Activated CD4-positive, alpha-beta T cell treated with anti-CD3 and anti-CD28 coated beads for 1 hour (primary cell): ENCODE measurements at regions not wholly inside any gene's neighbourhood (a gene's known extent, or its start where the extent isn't known, plus 50 kb on each side); places are given as distances from the start of the nearest gene placed in this dataset.
"Not testable (repeated sequence)": the region's sequence is repeated elsewhere in the genome, so short reads cannot be mapped to it uniquely, and the experiment has no call there.

Source experiments
- DNase-seq: peaks from one replicate; pipeline ENCODE4 v3.0.0-alpha.2; 2020

DNA sequence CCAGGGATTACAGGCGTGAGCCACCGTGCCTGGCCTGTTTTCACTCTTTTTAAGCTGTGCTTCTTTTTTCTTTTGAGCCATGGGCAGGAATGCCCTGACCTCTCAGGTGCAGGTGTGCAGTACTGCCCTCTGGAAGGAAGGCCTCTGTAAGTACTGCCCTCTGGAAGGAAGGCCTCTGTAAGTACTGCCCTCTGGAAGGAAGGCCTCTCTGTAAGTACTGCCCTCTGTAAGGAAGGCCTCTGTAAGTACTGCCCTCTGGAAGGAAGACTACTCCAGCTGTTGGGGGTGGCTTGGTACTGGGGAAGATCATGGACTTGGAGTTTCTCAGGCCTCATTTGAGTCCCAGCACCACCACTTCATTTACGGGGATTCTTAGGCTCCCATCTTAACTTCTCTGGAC lies 248.5 kb upstream of the ID2 start:
- DNase-seq, result no peak

DNA sequence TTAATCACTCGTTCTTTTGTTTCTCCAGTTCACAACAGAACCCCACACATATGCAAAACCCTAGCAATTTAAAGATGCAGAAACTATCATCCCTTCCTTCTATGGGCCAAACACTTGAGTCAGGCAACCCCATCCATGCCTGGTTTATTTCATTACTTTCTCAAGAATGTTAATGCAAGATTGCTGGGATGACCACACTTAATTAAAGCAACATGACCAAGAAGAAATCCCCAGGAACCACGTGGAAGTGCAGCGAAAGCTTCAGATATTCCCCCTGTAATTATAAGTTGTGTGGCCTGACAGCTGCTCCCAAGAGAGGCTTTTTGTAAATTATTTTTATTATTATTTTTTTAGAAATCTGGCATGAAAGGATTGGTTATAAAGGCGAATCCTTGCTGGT lies 246.2 kb upstream of the ID2 start:
- DNase-seq, result no peak

DNA sequence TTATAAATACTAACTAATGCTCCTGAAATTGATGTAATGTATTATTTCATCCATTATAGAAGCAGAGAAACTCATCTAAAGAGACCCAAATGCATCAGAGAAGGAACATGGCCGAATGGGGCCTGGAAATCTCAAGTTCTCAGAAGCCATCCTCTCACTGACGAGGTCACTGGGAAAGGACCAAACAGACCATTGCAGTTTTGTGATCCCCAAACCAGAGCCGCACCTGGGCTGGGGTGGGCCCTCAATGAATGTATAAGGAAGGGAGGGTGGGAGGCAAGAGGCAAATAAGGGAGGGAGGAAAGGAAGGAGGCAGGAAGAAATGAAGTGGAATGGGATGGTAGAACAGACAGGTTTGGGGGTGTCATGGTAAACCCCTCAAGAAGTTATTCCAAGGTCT lies 245.3 kb upstream of the ID2 start:
- DNase-seq, result no peak

DNA sequence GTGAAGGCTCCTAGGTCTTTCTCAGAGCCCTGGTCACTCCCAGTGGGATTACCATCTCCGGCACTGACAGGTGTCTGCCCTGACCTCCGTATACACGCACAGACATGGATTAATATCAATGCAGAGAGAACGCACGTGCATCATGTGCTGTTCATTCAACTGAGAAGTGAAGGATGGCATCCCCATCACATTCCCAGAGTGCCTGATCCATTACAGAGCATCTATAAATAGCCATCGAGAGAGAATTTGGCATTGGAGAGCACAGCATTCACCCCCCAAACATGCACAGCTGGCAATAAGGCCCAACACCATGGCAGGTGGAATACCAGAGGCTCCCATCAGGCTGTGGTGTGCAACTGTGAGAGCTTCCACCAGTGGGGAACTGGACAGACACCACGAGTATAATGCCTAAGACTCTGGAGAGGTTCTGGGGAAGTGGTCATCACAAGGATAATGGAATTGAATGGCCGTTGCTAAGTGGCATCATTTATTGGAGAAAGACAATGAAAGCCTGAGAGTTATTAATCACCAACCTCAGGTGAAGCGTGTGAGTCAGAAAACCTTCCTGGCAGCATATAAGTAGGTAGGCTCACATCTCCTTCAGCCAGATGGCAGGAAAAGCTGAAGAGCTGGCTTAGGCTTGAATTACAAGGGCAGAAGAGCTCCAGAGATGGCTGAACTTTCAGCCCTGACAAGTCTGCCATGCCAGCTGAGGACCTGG lies 244.5 kb upstream of the ID2 start:
- DNase-seq, result no peak

DNA sequence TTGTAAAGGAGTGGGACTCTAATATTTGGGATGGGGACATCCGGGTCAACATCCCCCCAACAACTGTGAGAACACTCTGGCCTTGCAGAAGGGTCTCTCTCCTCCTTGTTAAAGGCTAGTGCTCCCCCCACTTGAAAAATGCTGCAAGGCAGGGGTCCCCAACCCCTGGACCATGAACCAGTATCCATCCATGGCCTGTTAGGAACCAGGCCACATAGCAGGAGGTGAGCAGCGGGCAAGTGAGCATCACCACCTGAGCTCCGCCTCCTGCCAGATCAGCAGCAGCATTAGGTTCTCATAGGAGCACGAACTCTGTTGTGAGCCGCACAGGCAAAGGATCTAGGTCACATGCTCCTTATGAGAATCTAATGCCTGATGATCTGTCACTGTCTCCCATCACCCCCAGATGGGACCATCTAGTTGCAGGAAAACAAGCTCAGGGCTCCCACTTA lies 243.9 kb upstream of the ID2 start:
- no peak for DNase-seq

DNA sequence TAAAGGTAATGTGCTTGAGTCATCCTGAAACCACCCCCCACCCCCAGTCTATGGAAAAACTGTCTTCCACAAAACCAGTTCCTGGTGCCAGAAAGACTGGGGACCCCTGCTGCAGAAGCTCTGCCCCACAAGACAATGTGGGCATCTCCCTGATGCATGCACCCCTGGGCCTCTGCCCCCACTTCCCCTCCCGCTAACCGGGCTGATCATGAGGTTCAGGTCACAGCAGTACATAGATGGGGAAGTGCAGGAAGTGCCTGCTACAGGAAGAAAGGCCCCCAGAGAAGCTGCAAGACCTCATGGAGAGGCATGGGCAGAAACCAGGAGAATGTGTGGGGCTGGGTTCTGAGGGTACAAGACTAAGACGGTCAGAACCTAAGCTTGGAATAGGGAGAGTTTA lies 243.4 kb upstream of the ID2 start:
- DNase-seq, result no peak

DNA sequence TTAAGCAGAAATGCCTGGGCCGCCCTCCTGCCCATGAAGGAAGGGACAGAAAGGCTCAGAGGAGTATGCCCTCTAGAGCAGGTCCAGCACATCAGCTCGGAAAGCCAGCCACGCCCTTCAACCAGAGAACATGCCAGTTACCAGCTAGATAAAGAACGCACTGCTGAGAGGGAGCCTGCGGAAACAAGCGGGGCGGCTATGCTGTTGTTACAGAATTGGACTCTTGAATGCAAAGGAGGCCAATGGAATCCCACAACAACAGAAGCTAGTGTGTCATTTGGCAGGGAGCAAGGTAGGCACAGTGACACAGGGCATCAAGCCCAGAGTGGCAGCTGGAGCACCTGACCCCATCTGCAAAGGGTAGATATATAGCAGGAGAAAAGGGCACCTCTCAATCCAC lies 242.9 kb upstream of the ID2 start:
- DNase-seq, result no peak

DNA sequence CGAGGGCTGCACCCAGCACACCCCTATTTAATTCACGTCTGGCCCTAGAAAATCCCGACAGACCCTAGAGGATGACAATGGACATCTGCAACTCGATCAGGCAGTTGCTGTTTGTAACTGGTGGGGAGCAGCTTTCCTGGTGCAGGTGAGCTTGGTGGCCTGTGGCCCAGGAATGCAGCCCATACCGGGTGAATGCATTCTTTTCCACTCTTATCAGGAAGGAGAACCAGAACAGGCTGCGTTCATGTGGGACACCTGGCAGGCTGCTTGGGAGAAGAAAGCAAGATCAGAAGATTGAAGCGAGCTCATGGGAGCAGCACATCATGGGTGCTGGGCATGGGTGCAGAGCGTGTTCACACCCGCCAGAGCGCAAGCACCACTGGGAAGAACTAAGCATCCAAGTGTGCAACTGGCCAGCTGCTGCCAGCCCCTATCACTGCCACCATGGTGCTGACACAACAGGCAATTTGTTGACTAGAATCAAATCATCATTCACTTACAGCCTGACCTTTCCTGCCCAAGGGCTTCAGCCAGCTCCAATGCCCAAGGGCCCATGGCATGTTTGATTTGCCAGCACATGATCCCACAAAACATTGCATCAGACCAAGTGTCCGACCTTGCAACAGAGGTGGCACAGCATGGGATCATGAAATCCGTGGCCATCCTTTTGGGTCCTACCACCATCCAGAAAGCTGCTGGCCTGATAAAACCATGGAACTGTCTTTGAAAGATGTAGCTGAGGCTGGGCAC lies 241.7 kb upstream of the ID2 start:
- DNase-seq, result no peak

DNA sequence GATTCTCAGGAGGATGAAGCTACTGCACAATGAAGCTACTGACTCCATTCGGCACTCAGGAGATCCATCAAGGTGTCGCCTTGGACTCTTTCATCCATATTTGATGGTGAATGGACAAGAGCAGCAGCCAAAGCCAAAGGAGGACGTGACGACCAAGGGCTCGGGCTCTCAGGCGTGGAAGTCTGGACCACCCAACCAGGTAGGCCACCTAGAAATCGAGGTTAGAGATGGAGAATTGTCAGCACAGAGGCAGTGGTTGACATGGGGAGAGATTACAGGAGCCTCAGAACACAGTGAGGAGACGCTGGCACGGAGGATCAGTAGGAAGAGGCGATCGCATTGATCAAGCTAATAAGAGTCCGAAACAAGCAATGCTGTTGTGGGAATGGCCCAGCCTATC lies 240.5 kb upstream of the ID2 start:
- DNase-seq, result no peak

DNA sequence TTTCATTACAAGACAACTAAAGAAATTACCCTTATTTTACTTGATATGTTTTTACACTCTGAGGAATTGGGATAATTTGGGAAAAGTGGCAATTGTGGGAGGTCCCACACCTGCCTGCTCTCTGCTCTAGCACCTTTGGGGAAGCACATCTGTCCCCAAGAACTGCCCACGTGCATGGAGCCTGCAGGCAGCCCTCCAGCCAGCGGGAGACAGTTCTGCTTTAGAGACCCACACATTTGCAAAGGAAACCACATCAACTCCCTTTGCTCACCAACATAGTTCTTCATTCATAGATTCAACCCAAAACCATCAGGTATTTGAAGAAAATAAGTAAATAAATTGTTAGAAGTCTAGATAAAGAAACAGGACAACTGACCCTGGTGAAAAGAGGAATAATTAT lies 239.9 kb upstream of the ID2 start:
- DNase-seq, result no peak

DNA sequence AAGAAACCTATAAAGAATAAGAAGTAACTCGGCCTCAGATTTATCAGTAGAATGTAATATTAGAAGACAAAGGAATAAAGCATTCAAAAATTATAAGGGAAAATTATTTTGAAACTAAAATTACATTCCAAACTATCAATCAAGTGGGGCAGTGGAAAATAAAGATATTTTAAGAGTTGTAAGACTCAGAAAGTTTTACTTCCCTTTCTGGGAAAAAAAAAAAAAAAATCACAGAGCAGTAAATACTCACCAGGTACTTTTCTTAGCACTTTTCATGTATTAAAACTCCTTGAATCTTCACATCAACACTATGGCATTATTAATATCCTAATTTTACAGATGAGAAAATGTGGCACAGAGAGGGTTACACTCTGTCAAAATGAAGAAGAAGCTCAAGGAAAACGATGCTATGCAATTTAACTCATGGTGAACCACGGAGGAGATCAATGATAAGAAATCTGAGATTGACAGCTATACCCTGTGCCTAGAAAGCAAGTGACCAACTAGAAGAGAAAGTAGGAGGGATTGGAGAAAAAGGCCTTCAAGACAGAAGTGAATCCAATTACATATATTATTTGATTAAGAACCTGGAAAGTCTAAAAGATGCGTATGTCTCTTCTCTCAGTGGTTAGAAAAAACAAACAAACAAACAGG lies 238.9 kb upstream of the ID2 start:
- DNase-seq, result no peak

DNA sequence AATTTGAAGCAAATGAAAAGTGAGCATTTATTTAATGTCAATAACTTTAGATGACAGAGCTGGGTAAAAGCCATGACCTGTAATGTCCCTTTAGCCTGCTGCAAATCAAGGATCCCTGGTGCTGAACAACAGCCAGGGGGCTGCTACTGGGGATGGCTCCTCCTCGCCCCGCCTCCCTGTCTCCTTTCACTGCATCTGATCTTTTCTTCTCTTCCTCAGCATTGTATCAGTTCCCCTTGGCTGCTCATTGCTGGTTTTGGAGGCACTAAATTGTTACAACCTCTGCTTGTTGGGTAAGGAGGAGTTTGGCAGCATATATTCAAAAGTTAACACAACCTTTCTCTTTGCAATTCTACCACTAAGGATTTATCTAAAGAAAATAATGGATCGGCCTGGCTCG lies 236.3 kb upstream of the ID2 start:
- no peak for DNase-seq

DNA sequence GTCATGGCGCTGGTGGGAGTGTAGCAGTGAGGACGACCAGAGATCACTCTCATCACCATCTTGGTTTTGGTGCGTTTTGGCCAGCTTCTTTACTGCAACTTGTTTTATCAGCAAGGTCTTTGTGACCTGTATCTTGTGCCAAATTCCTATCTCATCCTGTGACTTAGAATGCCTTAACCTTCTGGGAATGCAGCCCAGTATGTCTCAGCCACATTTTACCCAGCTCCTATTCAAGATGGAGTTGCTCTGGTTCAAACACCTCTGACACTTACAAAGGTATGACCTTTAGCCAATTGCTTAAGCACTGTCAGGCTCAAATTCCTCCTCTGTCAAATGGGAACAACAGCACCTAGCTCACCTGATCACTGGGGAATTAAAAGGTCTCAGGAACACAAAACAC lies 235.1 kb upstream of the ID2 start:
- DNase-seq, result not testable (repeated sequence)

DNA sequence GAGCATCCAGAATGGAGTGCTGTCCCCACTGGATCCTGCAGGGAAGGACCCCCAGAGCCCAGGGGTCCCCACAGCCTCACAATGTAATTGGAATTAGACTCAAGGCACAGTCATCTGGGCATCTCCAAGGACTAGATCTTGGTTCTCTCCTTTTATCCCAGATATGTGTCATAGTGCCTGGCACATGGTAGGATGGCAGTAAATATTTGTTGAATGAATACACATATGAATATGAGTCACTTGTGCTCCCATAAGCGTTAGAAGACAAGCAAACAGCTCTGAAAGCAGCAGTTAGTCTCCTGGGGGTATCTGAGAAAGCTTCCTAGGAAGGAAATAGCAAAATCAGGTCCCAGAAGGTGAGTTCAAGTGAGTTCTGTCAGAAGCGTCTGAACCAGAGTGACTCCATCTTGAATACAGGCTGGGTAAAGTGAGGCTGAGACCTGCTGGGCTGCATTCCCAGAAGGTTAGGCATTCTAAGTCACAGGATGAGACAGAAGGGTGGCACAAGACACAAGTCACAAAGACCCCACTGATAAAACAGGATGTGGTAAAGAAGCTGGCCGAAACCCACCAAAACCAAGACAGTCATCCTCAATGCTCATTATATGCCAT lies 234.1 kb upstream of the ID2 start:
- DNase-seq, result no peak

DNA sequence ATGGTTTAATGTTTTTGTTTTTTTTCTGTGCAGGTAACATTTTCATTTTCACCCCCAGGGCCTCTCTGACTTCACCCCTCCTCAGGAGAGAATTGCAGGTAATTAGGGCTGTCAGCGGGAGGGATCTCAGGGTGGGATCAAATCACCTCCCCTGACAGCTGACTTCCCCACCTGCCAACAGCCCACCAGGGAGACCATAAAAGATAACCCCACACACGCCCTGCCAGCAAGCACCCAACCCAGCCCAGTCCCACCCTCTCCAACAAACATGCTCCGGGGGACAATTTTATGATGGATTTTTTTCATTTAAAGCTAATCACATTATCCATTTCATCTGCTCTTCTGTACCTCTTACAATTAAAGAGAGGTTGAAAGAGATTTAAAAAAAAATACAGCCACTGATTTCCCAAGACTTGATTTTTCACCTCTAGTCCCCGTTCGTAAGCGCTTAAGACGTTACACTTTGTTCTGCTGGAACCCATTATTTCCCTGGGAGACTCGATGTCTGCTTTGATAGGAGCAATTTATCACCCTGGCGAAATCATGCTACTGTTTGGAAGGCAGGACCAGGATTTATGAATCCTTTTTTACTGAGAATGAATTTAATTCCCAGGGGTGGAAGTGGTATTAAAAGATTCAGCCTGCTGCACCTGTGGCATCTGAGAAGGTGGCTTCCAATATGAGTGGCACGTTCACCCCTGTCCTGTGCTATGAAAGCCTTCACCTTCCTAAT lies 232.9 kb upstream of the ID2 start:
- no peak for DNase-seq

DNA sequence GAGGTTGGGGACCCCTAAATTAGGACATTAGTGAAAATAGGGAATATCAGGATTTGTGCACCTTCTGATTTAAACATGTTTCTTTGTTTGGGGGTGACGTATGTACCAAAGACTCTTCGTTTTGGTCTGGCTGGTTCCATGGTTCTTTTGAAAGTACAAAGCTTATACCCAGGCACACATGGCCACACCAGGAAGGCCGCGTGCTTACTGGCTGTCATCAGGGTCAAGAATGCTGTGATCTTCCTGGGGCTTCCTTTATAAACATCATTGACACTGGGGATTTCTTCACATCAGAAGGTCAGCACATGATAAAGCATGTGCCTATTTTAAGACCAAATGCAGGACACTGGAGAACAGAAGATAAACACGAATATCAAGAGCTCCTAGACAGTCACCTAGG lies 230.6 kb upstream of the ID2 start:
- DNase-seq, result no peak

DNA sequence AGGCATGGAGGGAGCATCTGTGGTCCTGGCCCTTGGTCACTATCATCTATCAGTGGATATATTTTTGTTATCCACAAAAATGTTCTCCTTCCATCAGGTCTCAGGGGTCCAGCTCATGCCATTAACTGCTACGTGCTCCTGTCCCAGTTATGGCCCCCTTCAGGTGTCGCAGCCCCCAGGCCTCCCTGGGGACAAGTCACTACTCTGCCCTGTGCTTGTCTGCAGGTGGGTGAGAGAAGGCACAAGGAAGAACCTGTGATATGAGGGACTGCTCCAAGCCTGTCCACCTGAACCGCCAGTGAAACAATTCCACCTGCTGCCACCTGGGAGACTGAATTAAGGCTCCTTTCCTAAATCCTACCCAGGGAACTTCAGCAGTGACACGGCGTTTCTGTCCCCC lies 229.6 kb upstream of the ID2 start:
- no peak for DNase-seq

DNA sequence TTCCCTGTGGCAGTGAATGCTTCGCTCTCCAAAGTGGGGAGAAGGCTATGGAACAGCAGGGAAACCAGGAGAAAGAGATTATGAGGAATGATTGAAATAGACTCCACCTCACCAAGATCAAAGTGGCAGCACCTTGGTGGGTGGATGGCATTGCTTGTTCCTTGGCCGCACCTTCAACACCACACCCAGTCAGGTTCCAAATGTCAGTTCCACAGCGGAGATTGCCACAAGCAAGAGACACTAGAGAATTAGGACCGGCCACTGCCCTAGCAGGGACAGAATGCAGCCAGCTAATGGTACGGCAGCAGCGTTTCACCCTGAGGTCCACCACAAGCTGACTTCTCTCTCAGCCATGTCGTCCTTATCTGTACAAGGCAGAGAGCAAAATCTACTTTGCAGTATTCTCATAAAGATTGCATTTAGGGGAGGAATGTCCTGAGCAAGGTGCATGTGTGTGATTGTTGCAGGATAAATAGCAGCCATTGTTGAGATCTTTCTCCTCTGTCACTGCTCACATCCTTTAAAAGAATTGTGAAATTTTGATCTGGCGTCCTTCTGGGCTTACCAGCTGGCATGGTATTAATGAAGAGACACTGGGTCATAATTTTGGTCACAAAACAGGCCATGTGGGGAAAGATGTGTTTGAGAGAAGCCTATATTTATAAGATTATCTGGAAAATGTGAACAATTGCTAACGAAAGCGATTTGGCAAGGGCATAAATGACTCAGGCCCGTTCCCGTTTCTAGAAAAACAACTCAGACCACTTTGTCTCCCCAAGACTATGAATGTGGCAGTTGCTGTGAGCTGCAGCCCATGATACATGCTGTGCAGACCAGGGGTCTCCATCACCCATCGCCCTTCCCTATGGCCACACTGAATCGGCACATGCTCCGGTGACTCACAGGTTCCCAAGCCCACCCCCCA lies 228.6 kb upstream of the ID2 start:
- DNase-seq, result no peak

DNA sequence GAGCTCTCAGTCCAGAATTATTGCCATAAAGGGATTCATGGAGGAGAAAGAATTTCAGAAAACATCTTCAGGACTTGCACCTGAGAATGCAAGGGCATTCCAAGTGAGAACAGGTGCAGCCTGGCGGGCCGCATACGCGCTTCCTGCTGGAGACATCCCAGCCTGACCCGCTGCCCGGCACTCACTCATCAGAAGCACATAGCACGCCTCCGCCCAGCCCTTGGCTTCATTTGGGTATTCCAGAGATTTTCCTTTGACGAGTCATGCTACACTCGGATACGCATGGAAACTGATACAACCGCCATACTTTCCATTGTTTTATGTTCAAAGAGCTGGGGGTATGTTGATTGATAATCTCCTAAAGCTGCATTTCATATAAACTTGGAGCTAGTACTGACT lies 228.0 kb upstream of the ID2 start:
- no peak for DNase-seq

DNA sequence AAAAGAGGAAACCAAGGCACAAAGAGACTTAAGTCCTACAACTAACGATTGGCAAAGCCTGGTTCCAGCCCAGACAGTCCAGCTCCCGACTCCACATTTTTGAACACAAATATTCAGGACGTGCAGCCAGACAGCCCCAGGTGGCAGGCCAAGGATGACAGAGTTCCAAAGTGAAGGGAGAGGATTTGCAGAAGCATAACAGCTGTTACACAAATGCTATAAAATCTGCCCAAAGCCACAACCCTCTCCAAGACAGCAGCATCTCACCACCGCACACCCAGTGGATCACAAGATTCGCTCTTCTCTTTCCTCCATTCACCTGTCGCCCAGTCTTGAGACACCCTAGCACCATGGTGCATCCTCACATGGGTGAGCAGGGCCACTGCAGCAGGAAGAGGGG lies 227.1 kb upstream of the ID2 start:
- DNase-seq, result no peak

DNA sequence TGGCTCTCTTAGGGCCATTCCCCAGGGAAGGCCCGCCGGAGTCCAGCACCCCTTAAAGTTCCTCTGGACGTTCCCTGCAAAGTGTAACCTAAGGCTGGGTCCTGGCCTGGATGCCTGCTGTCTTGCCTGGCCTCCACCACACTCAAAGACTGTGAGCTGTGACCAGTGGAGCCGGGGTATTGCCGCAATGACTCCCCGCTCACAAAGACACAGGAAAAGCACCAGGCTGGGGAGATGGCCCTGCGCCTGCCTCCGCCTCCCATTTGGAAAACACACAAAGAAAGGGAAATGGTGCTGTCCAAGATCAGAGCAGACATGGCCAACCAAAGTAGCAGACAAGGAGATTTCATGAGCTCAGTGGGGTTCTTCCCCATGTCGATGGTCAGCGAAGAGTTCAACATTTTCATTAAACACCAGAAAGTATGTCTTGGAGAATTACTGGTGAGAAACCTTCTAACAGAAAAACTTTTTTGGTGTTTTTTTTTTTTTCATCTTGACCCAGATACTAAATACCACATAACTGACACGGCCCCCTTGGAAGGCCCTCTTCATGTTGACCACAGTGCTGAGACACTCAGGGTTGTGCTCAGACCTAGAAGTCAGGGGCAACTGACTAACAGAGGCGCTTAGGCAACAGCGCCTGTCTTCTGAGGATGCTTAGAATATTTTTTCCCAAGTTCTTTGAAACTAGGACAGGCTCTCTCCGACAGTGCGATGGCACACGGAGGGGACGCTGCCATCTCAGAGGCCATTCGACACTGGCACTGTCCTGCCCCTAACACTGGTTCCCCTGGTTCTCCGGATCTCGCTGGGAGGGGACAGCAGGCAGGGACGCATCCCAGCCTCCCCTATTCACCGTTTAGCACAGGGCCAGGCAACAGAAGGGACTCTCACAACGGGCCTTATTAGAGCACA lies 226.4 kb upstream of the ID2 start:
- no peak for DNase-seq
